OCI-LY7 (cell line): ENCODE measurements at regions not wholly inside any gene's neighbourhood (a gene's known extent, or its start where the extent isn't known, plus 50 kb on each side); places are given as distances from the start of the nearest gene placed in this dataset.

Experiments
- BruUV-seq: library from RNA; stranded (reverse); fragments of 400-500 nt; replicated peaks from 2 replicates; lab custom pipeline; 2021; lab: Mats Ljungman, UMichigan
- CTCF ChIA-PET: fragments of 300-600 bp; sonication (Branson Sonifier 250); formaldehyde crosslinking; loops from one replicate; lab custom pipeline; 2022; ENCODE audit warnings: antibody characterized with exemption; ENCODE audit not compliant: unreplicated experiment; lab: Charles Lee
- POLR2A ChIA-PET: fragments of 300-600 bp; sonication (Branson Sonifier 250); formaldehyde crosslinking; loops from one replicate; lab custom pipeline; 2022; ENCODE audit warnings: antibody characterized with exemption; lab: Charles Lee
- DNase-seq: peaks from one replicate; pipeline ENCODE4 v3.0.0-alpha.2; 2015; ENCODE audit warnings: low spot score
- H2AFZ ChIP-seq: fragments of 200-600 bp; sonication (generic), shearing (Covaris generic); 2 replicates; pipeline ENCODE4 v1.6.1; 2014; ENCODE audit warnings: mild to moderate bottlenecking, antibody characterized with exemption, low read length, moderate library complexity
- H3K27ac ChIP-seq: fragments of 200-600 bp; sonication (generic); 2 replicates; pipeline ENCODE4 v1.5.1; 2014; ENCODE audit warnings: mixed run types, low read depth, mild to moderate bottlenecking, moderate library complexity, low read length, inconsistent platforms; ENCODE audit not compliant: poor library complexity, severe bottlenecking
- H3K36me3 ChIP-seq: fragments of 200-600 bp; sonication (generic); 2 replicates; pipeline ENCODE4 v1.6.1; 2014; ENCODE audit warnings: mild to moderate bottlenecking, antibody characterized with exemption, low read length, moderate library complexity, mixed read lengths; ENCODE audit not compliant: insufficient read depth
- H3K4me1 ChIP-seq: fragments of 200-600 bp; sonication (generic); 2 replicates; pipeline ENCODE4 v1.5.1; 2014; ENCODE audit warnings: mild to moderate bottlenecking, low read length; ENCODE audit not compliant: insufficient read depth, poor library complexity, severe bottlenecking
- H3K4me2 ChIP-seq: fragments of 200-600 bp; sonication (generic); 2 replicates; pipeline ENCODE4 v1.6.1; 2014; ENCODE audit warnings: mild to moderate bottlenecking, low read length
- H3K4me3 ChIP-seq: fragments of 200-600 bp; sonication (generic); 2 replicates; pipeline ENCODE4 v1.5.1; 2014; ENCODE audit warnings: mild to moderate bottlenecking, low read depth, low read length; ENCODE audit not compliant: poor library complexity, severe bottlenecking
- H3K79me2 ChIP-seq: fragments of 200-600 bp; sonication (generic); 2 replicates; pipeline ENCODE4 v1.6.1; 2016; ENCODE audit warnings: low read depth, mild to moderate bottlenecking, low read length, moderate library complexity, mixed read lengths; ENCODE audit not compliant: insufficient read depth
- H3K9me2 ChIP-seq: fragments of 200-600 bp; sonication (generic); 2 replicates; pipeline ENCODE4 v1.6.1; 2016; ENCODE audit warnings: mild to moderate bottlenecking, low read length, mixed read lengths; ENCODE audit not compliant: insufficient read depth
- H3K9me3 ChIP-seq: fragments of 200-600 bp; sonication (generic); 2 replicates; pipeline ENCODE4 v1.6.1; 2014; ENCODE audit warnings: mild to moderate bottlenecking, mixed run types, low read length, mixed read lengths
- H4K20me1 ChIP-seq: fragments of 200-600 bp; sonication (generic); 2 replicates; pipeline ENCODE4 v1.6.1; 2014; ENCODE audit warnings: mild to moderate bottlenecking, antibody characterized with exemption, low read length, moderate library complexity, mixed read lengths; ENCODE audit not compliant: insufficient read depth
- EZH2phosphoT487 ChIP-seq: fragments of 200-600 bp; sonication (generic); IDR thresholded peaks from 2 replicates; pipeline ENCODE4 v1.6.1; 2018; ENCODE audit warnings: low read depth, borderline replicate concordance, mild to moderate bottlenecking, mixed run types, antibody characterized with exemption, low read length, moderate library complexity, mixed read lengths
- intact Hi-C: fragments of 100-400 bp; cut with micrococcal nuclease; formaldehyde crosslinking; loops from one replicate; pipeline ENCODE4 v1.10.0; 2022; ENCODE audit not compliant: unreplicated experiment
- TF ChIP-seq, protein P1 (sequence below): fragments of 200-600 bp; sonication (generic); conservative IDR thresholded peaks from 2 replicates; pipeline ENCODE4 v1.5.1; 2014; ENCODE audit warnings: mild to moderate bottlenecking, antibody characterized with exemption, low read length, moderate library complexity, mixed read lengths

DNA sequence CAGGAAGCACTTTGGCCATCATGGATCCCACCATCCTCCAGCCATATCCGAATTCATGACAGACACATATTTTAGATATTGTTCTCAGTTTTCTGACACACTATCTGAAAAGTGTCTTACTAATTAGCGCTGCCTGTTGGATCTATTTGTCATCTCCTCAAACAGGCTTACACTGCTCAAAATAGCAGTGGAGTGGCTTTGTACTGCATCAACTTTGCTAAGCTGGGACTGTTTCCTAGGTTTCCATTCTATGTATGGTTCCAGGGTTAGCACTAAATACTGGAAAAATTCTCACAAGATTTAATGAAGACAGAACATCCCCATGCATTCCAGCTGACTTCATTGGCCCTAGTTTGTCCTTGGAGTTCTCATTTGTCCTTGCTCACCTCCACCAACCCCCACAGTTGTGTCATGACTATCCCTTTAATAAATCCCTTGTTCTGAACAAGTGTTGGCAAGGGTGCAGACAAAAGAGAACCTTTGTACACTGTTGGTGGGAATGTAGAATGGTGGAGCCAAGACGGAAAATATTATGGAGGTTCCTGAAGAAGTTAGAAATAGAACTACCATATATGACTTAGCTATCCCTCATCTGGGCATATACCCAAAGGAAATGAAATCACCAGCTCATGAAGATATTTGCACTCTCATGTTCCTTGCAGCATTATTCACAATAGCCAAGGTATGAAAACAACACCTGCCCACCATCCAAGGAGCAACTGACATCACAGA is 136.5 kb upstream of the RAI14 start:
- intact Hi-C loops, result no loop called here
- POLR2A ChIA-PET, result interaction anchor here (0.6 kb wide), 1 partner anchor 189 kb away, joined by 5 read pairs; no protein-coding TSS in a partner anchor
- DNase-seq, result no peak
- Histone ChIP-seq H3K4me1 (no peaks in the 10 kb centered on the region), H3K79me2 (no peaks in the 10 kb centered on the region), H3K27ac (no peak overlapping the region), H3K36me3 (no peaks in the 10 kb centered on the region), H3K4me2 (no peak overlapping the region), H4K20me1 (no peaks in the 10 kb centered on the region), H3K9me2 (no peaks in the 10 kb centered on the region), H3K4me3 (no peak overlapping the region), H3K9me3 (no peaks in the 10 kb centered on the region), H2AFZ (no peak overlapping the region)
- TF ChIP-seq, protein P1, sequence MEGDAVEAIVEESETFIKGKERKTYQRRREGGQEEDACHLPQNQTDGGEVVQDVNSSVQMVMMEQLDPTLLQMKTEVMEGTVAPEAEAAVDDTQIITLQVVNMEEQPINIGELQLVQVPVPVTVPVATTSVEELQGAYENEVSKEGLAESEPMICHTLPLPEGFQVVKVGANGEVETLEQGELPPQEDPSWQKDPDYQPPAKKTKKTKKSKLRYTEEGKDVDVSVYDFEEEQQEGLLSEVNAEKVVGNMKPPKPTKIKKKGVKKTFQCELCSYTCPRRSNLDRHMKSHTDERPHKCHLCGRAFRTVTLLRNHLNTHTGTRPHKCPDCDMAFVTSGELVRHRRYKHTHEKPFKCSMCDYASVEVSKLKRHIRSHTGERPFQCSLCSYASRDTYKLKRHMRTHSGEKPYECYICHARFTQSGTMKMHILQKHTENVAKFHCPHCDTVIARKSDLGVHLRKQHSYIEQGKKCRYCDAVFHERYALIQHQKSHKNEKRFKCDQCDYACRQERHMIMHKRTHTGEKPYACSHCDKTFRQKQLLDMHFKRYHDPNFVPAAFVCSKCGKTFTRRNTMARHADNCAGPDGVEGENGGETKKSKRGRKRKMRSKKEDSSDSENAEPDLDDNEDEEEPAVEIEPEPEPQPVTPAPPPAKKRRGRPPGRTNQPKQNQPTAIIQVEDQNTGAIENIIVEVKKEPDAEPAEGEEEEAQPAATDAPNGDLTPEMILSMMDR, result no peak
- TF ChIP-seq EZH2phosphoT487, result no peak
- CTCF ChIA-PET, result no interaction called here
- no TSS peak for BruUV-seq

DNA sequence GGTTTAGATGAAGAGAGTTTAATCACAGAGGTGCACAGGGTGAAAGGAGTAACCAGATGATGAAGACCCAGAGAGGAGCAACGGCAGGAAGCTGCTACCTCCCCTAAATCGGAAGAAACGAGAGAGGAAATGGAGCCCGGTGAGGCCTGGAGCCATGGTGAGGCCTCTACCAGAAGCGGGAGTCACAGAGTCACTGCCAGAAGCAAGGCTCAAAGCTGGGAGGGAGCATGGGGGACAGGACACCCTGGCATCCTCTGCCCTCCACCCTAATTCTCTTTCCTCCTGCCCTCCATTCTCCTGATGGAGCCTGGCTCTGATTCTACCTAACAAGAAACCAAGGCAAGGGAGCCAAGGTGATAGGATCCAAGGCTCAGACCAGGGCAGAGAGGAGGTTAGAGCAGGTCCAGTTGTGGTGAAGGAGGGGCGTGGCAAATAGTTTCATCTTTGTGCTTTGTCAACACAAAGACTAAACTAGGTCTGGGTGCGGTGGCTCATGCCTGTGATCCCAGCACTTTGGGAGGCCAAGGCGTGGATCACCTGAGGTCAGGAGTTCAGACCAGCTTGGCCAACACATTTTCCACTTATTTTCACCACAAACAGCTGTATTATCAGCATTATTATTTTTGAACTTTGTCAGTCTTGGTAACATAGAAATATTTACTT is 134.4 kb upstream of the RAI14 start:
- Histone ChIP-seq H2AFZ (no peak overlapping the region), H3K9me2 (no peaks in the 10 kb centered on the region), H3K4me3 (no peak overlapping the region), H3K4me2 (no peak overlapping the region), H3K27ac (no peak overlapping the region), H3K4me1 (no peaks in the 10 kb centered on the region), H4K20me1 (no peaks in the 10 kb centered on the region), H3K79me2 (no peaks in the 10 kb centered on the region), H3K9me3 (no peaks in the 10 kb centered on the region), H3K36me3 (no peaks in the 10 kb centered on the region)
- BruUV-seq, result no TSS peak
- CTCF ChIA-PET, result no interaction called here
- POLR2A ChIA-PET, result no interaction called here
- DNase-seq, result no peak
- TF ChIP-seq, protein P1, result no peak
- TF ChIP-seq EZH2phosphoT487, result no peak
- intact Hi-C loops, result loop anchor here (2.0 kb wide), 1 partner anchor 481 kb away; no protein-coding TSS in a partner anchor
